ENCODE measurements at regions not wholly inside any gene's neighbourhood (a gene's known extent, or its start where the extent isn't known, plus 50 kb on each side); places are given as distances from the start of the nearest gene placed in this dataset.

DNA sequence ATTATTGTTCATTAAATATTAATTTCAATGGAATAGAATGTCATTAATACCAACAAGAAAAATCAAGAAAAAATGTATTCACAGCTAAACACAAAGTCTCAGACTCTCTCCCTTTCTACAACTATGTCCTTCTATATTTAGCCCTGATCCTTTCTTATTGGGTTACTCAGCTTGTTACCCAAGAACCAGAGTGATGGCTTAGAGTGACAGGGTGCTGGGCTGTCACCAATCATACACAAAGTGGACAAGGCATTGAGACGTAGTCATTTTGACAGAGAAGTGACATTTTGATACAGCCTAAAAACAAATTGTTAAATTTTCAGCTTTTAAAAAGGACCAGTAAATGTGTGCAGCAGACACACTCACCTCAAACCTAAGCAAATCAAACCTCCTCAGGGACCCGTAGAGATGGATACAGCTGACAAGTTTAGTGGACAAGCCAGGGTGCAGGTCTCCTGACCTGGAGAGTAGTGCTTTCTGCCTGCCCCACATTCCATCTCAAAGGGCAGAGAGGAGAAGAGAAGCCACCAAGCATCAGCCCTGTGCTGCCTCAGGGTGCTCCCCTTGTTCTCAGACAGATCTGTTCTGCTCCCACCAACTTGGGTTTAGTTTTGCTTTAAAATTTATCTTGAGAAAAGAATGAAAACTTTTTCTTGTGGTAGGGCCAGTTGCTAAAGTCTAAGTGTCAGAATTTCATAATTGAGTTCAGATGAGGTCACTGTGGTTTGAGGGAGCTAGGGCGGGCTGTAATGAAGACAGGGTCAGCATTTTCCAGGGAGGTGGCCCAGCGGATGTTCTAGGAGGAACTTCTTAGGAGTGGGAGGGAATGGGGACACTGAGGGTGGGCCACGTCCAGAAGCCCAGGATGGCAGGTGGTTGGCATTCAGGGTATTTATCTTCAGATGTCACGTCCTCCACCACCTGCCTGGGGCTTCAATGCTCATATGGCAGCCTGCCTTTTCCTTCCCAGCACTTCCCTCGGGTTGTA, 136.5 kb upstream of the TBL1XR1 start:
- Histone ChIP-seq H4K5ac (ENCODE audit: insufficient read length, low read depth, low read length) (no peak overlapping the region), H2BK12ac (ENCODE audit: low read depth, low read length) (no peak overlapping the region), H3K14ac (ENCODE audit: insufficient read length) (no peak overlapping the region), H2BK5ac (ENCODE audit: low read depth, low read length) (no peak overlapping the region), H3K27ac (ENCODE audit: low read depth, low read length) (0 out of 2 replicates have a peak overlapping the region, but pooled peaks have one; percentile 15), H3K56ac (replicated peaks; ENCODE audit: insufficient read length, low read depth, low read length) (no peak overlapping the region), H3K4me2 (ENCODE audit: insufficient read depth in 1 of 2, low read depth in 2 of 2, low read length in 2 of 2) (no peak overlapping the region), H3K4me3 (ENCODE audit: extremely low read depth in 1 of 4, insufficient read depth in 2 of 4, low read depth in 3 of 4, low read length in 4 of 4) (no peak overlapping the region), H3K79me2 (ENCODE audit: control insufficient read depth in 1 of 2, insufficient read depth in 2 of 2, low read length in 2 of 2) (no peaks in the 10 kb centered on the region), H2BK120ac (replicated peaks; ENCODE audit: low read depth, low read length) (no peak overlapping the region), H3K9ac (replicated peaks in 1 of 4; ENCODE audit: extremely low read depth in 1 of 4, low read depth in 3 of 4, low read length in 3 of 4) (no peak overlapping the region), H3K4me1 (replicated peaks in 1 of 4; ENCODE audit: control insufficient read depth in 3 of 4, insufficient read depth in 4 of 4, low read length in 3 of 4) (no peaks in the 10 kb centered on the region), H3K4ac (replicated peaks; ENCODE audit: insufficient read length, low read depth, low read length) (no peak overlapping the region), H3K23ac (ENCODE audit: insufficient read length) (no peak overlapping the region), H3K79me1 (ENCODE audit: low read depth, low read length) (no peaks in the 10 kb centered on the region), H3K18ac (ENCODE audit: extremely low read depth, low read length) (no peak overlapping the region), H3K36me3 (ENCODE audit: control insufficient read depth in 2 of 4, insufficient read depth in 4 of 4, low read length in 3 of 4) (no peaks in the 10 kb centered on the region), H2BK20ac (ENCODE audit: low read length) (no peak overlapping the region), H2AFZ (ENCODE audit: low read length) (no peak overlapping the region), H2AK5ac (ENCODE audit: low read depth, low read length) (no peak overlapping the region), H3K23me2 (ENCODE audit: low read depth, low read length) (no peaks in the 10 kb centered on the region), H3K27me3 (replicated peaks in 1 of 4; ENCODE audit: control insufficient read depth in 3 of 4, extremely low read depth in 1 of 4, insufficient read depth in 3 of 4, low read length in 3 of 4) (no peaks in the 10 kb centered on the region), H4K8ac (ENCODE audit: extremely low read depth, insufficient read depth, low read length) (no peak overlapping the region), H4K20me1 (replicated peaks in 1 of 2; ENCODE audit: control insufficient read depth in 1 of 2, insufficient read depth in 2 of 2, low read length in 2 of 2) (no peaks in the 10 kb centered on the region), H3K9me3 (ENCODE audit: insufficient read depth in 2 of 2, low read depth in 1 of 2, low read length in 1 of 2) (no peaks in the 10 kb centered on the region), H2BK15ac (ENCODE audit: low read length) (no peak overlapping the region), H4K91ac (replicated peaks; ENCODE audit: insufficient read length, low read length) (no peak overlapping the region)
- ChIA-PET CTCF (ENCODE audit: partially characterized antibody) (interaction anchor here (0.7 kb wide), 1 partner anchor 461 kb away, joined by 3 read pairs; no protein-coding TSS in a partner anchor), POLR2A (ENCODE audit: partially characterized antibody) (no interaction called here)
- FAIRE-seq: no peak
- DNase-seq (ENCODE audit: low read depth in 1 of 2, low spot score in 2 of 2): no peak
- 94% methylated on average over 7 of the region's 7 CpGs; no CpG with 5 or more reads in 1 of the 2 experiments for WGBS, 2 experiments (ENCODE audit: extremely low coverage in 1 of 2, insufficient coverage in 1 of 2, insufficient read length in 1 of 2, insufficient replicate concordance in 2 of 2, low coverage in 1 of 2, low lambda C conversion rate in 2 of 2, missing lambda C conversion rate in 1 of 2)
- TF ChIP-seq RFX5 (IDR thresholded peaks at IDR 0.05; ENCODE audit: borderline replicate concordance, low read depth, low read length): no peak
- TF ChIP-seq, protein P1, sequence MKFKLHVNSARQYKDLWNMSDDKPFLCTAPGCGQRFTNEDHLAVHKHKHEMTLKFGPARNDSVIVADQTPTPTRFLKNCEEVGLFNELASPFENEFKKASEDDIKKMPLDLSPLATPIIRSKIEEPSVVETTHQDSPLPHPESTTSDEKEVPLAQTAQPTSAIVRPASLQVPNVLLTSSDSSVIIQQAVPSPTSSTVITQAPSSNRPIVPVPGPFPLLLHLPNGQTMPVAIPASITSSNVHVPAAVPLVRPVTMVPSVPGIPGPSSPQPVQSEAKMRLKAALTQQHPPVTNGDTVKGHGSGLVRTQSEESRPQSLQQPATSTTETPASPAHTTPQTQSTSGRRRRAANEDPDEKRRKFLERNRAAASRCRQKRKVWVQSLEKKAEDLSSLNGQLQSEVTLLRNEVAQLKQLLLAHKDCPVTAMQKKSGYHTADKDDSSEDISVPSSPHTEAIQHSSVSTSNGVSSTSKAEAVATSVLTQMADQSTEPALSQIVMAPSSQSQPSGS (IDR thresholded peaks at IDR 0.05; ENCODE audit: low read length): no peak
- TF ChIP-seq SP4 (IDR thresholded peaks at IDR 0.05; ENCODE audit: low read length): no peak
- TF ChIP-seq EGR1 (IDR thresholded peaks at IDR 0.05; ENCODE audit: borderline replicate concordance, low read depth, low read length): no peak
- TF ChIP-seq, protein P2, sequence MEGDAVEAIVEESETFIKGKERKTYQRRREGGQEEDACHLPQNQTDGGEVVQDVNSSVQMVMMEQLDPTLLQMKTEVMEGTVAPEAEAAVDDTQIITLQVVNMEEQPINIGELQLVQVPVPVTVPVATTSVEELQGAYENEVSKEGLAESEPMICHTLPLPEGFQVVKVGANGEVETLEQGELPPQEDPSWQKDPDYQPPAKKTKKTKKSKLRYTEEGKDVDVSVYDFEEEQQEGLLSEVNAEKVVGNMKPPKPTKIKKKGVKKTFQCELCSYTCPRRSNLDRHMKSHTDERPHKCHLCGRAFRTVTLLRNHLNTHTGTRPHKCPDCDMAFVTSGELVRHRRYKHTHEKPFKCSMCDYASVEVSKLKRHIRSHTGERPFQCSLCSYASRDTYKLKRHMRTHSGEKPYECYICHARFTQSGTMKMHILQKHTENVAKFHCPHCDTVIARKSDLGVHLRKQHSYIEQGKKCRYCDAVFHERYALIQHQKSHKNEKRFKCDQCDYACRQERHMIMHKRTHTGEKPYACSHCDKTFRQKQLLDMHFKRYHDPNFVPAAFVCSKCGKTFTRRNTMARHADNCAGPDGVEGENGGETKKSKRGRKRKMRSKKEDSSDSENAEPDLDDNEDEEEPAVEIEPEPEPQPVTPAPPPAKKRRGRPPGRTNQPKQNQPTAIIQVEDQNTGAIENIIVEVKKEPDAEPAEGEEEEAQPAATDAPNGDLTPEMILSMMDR (IDR thresholded peaks at IDR 0.05; ENCODE audit: control extremely low read depth in 1 of 3, insufficient read depth in 1 of 3, low read depth in 1 of 3, low read length in 3 of 3): no peak
- TF ChIP-seq POU5F1 (IDR thresholded peaks at IDR 0.05; ENCODE audit: low read depth, low read length): no peak
- TF ChIP-seq TEAD4 (IDR thresholded peaks at IDR 0.05; ENCODE audit: low read depth, low read length): no peak
- TF ChIP-seq BACH1 (IDR thresholded peaks at IDR 0.05; ENCODE audit: low read length): no peak
